GM23338 (cell line): ENCODE measurements at regions not wholly inside any gene's neighbourhood (a gene's known extent, or its start where the extent isn't known, plus 50 kb on each side); places are given as distances from the start of the nearest gene placed in this dataset.

Source experiments
- ATAC-seq: fragments of 200-7000 bp; cut with Tn5 transposase; 3 replicates; pipeline ENCODE4 v1.9.1; 2020
- DNase-seq: peaks from one replicate; pipeline ENCODE4 v3.0.0-alpha.2; 2015; ENCODE audit warnings: low spot score
- H2AFZ ChIP-seq: fragments of 200-600 bp; sonication (generic); 2 replicates; pipeline ENCODE4 v1.8.0; 2016; ENCODE audit warnings: antibody characterized with exemption, mild to moderate bottlenecking, moderate library complexity
- H3F3A ChIP-seq: fragments of 200-600 bp; sonication (generic); replicated peaks from 2 replicates; pipeline ENCODE4 v1.8.0; 2017; ENCODE audit warnings: antibody characterized with exemption, mixed run types, low read depth
- H3K27ac ChIP-seq: fragments of 200-600 bp; sonication (generic); 2 replicates; pipeline ENCODE4 v1.6.1; 2016; ENCODE audit warnings: low read depth
- H3K27me3 ChIP-seq: fragments of 200-600 bp; sonication (generic); 2 replicates; pipeline ENCODE4 v1.8.0; 2016; ENCODE audit warnings: mild to moderate bottlenecking, mixed run types, moderate library complexity; ENCODE audit not compliant: insufficient read depth
- H3K36me3 ChIP-seq: fragments of 200-600 bp; sonication (generic); 2 replicates; pipeline ENCODE4 v1.8.0; 2016; ENCODE audit warnings: mild to moderate bottlenecking; ENCODE audit not compliant: insufficient read depth
- H3K4me1 ChIP-seq: fragments of 200-600 bp; sonication (generic); 2 replicates; pipeline ENCODE4 v1.8.0; 2016; ENCODE audit warnings: mild to moderate bottlenecking, moderate library complexity; ENCODE audit not compliant: insufficient read depth
- H3K4me2 ChIP-seq: fragments of 200-600 bp; sonication (generic); 2 replicates; pipeline ENCODE4 v1.7.1; 2017; ENCODE audit warnings: mixed run types
- H3K4me3 ChIP-seq: fragments of 200-600 bp; sonication (generic); 2 replicates; pipeline ENCODE4 v1.6.1; 2016; ENCODE audit warnings: mixed run types
- H3K79me2 ChIP-seq: fragments of 200-600 bp; sonication (generic); replicated peaks from 2 replicates; pipeline ENCODE4 v1.8.0; 2017; ENCODE audit warnings: mild to moderate bottlenecking; ENCODE audit not compliant: insufficient read depth
- H3K9me2 ChIP-seq: fragments of 200-600 bp; sonication (generic); 2 replicates; pipeline ENCODE4 v1.8.0; 2017; ENCODE audit not compliant: insufficient read depth
- H4K20me1 ChIP-seq: fragments of 200-600 bp; sonication (generic); replicated peaks from 2 replicates; pipeline ENCODE4 v1.8.0; 2017; ENCODE audit warnings: mild to moderate bottlenecking; ENCODE audit not compliant: insufficient read depth
- H3K27ac Mint-ChIP-seq: 2 replicates; pipeline ENCODE4 v1.8.0; 2020; ENCODE audit warnings: inconsistent platforms, mild to moderate bottlenecking, moderate library complexity, mixed read lengths
- H3K27me3 Mint-ChIP-seq: 3 replicates; pipeline ENCODE4 v1.8.0; 2022; ENCODE audit warnings: low read depth, mild to moderate bottlenecking, moderate library complexity, mixed read lengths, inconsistent platforms; ENCODE audit not compliant: insufficient read depth, poor library complexity
- H3K36me3 Mint-ChIP-seq: 3 replicates; pipeline ENCODE4 v1.8.0; 2021; ENCODE audit warnings: low read depth, mild to moderate bottlenecking, inconsistent platforms, moderate library complexity, mixed read lengths
- H3K4me1 Mint-ChIP-seq: 3 replicates; pipeline ENCODE4 v1.8.0; 2020; ENCODE audit warnings: mild to moderate bottlenecking, inconsistent platforms, mixed read lengths
- H3K4me3 Mint-ChIP-seq: 3 replicates; pipeline ENCODE4 v1.8.0; 2021; ENCODE audit warnings: moderate library complexity, mild to moderate bottlenecking, inconsistent platforms, mixed read lengths
- H3K9me3 Mint-ChIP-seq: 3 replicates; pipeline ENCODE4 v1.8.0; 2020; ENCODE audit warnings: moderate library complexity, mild to moderate bottlenecking, inconsistent platforms, mixed read lengths
- CREB1 ChIP-seq: fragments of 250-450 bp; sonication (Bioruptor Pico); IDR thresholded peaks from 2 replicates; pipeline ENCODE4 v1.5.0; 2020; ENCODE audit warnings: low read depth, mild to moderate bottlenecking, moderate library complexity
- EZH2 ChIP-seq: fragments of 200-600 bp; sonication (generic); IDR thresholded peaks from one replicate; pipeline ENCODE4 v1.8.0; 2017; ENCODE audit warnings: antibody characterized with exemption, mild to moderate bottlenecking, low read depth; ENCODE audit not compliant: unreplicated experiment
- EZH2phosphoT487 ChIP-seq: fragments of 200-600 bp; sonication (generic); IDR thresholded peaks from one replicate; pipeline ENCODE4 v1.8.1; 2018; ENCODE audit warnings: antibody characterized with exemption; ENCODE audit not compliant: unreplicated experiment
- JUNB ChIP-seq: IDR thresholded peaks from one replicate; pipeline ENCODE4 v1.6.1; 2016; ENCODE audit warnings: antibody characterized with exemption; ENCODE audit not compliant: unreplicated experiment
- NANOG ChIP-seq: IDR thresholded peaks from 2 replicates; pipeline ENCODE4 v1.6.1; 2016; ENCODE audit warnings: antibody characterized with exemption, borderline replicate concordance
- POLR2AphosphoS5 ChIP-seq: IDR thresholded peaks from 2 replicates; pipeline ENCODE4 v1.6.1; 2016; ENCODE audit warnings: antibody characterized with exemption, low read depth
- STAT1 ChIP-seq: IDR thresholded peaks from one replicate; pipeline ENCODE4 v1.6.1; 2016; ENCODE audit warnings: antibody characterized with exemption; ENCODE audit not compliant: unreplicated experiment
- ZNF114 ChIP-seq: fragments of 250-450 bp; sonication (Bioruptor Pico); IDR thresholded peaks from 2 replicates; pipeline ENCODE4 v1.5.0; 2020; ENCODE audit warnings: mild to moderate bottlenecking, moderate library complexity
- ZNF331 ChIP-seq: fragments of 250-450 bp; sonication (Bioruptor Pico); IDR thresholded peaks from 2 replicates; pipeline ENCODE4 v1.5.0; 2020; ENCODE audit warnings: low read depth, mild to moderate bottlenecking, moderate library complexity
- TF ChIP-seq, protein P1 (sequence below): fragments of 250-450 bp; sonication (Bioruptor Pico); IDR thresholded peaks from 2 replicates; pipeline ENCODE4 v1.5.0; 2020; ENCODE audit warnings: mild to moderate bottlenecking, moderate library complexity
- TF ChIP-seq, protein P2 (sequence below): IDR thresholded peaks from one replicate; pipeline ENCODE4 v1.6.1; 2018; ENCODE audit warnings: antibody characterized with exemption; ENCODE audit not compliant: unreplicated experiment
- TF ChIP-seq, protein P3 (sequence below): IDR thresholded peaks from 2 replicates; pipeline ENCODE4 v1.6.1; 2016; ENCODE audit warnings: antibody characterized with exemption
- TF ChIP-seq, protein P4 (sequence below), 2 experiments: fragments of 200-600 bp in 1 of 2; sonication (generic) in 1 of 2; conservative IDR thresholded peaks; 2 replicates each; pipeline versions ENCODE4 v1.5.1 to v1.6.1; 2016 to 2017; ENCODE audit warnings: antibody characterized with exemption in 2 of 2, low read depth in 2 of 2, mild to moderate bottlenecking in 2 of 2, moderate library complexity in 1 of 2

DNA sequence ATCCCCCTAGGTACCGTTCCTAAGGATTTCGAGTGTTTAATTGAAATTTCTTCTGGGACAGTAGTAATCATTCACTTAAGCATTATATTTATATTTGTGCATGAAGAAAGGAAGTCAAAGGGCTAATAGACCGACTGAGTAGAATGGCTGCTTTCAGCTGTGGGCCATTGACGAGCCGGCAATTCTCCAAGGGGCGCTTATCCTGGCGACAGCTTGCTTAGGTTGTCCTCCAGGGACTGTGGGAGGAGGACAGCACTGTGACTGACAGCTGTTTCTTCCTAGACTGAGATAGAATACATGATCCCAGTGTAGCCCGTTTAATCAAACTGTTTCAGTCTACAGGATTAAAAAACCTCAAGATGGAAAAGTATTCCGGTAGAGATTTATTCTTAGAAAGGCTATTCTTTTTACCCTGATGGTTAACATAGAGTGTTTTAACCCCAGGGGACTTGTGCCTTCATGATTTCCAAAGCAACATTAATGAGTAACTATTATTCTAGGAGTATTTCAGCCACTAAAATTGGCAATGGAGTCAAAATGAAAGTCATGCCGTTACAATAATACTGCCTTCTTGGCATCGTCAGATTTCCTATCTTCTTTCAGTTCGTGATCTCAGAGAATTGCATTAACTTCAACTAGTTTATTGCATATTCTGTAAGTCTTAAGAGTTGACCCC lies 943.1 kb upstream of the WWC1 start:
- Histone ChIP-seq H2AFZ (no peak overlapping the region), H3K36me3 (no peaks in the 10 kb centered on the region), H3F3A (no peaks in the 10 kb centered on the region), H3K9me2 (no peaks in the 10 kb centered on the region), H3K27ac (no peak overlapping the region), H3K4me2 (no peak overlapping the region), H4K20me1 (no peaks in the 10 kb centered on the region), H3K79me2 (no peaks in the 10 kb centered on the region), H3K4me3 (no peak overlapping the region), H3K27me3 (no peaks in the 10 kb centered on the region), H3K4me1 (0 out of 2 replicates have a peak, but pooled peaks cover 9% of the 10 kb centered on the region)
- no peaks in the 10 kb centered on the region for H3K36me3 Mint-ChIP-seq
- ATAC-seq (no peak), DNase-seq (no peak)
- H3K27me3 Mint-ChIP-seq = no peaks in the 10 kb centered on the region
- H3K4me1 Mint-ChIP-seq = peaks cover 9% of the 10 kb centered on the region; the same call in 2 of the 3 replicates
- TF ChIP-seq NANOG = no peak
- TF ChIP-seq POLR2AphosphoS5 = no peak
- TF ChIP-seq STAT1 = no peak
- TF ChIP-seq, protein P1, sequence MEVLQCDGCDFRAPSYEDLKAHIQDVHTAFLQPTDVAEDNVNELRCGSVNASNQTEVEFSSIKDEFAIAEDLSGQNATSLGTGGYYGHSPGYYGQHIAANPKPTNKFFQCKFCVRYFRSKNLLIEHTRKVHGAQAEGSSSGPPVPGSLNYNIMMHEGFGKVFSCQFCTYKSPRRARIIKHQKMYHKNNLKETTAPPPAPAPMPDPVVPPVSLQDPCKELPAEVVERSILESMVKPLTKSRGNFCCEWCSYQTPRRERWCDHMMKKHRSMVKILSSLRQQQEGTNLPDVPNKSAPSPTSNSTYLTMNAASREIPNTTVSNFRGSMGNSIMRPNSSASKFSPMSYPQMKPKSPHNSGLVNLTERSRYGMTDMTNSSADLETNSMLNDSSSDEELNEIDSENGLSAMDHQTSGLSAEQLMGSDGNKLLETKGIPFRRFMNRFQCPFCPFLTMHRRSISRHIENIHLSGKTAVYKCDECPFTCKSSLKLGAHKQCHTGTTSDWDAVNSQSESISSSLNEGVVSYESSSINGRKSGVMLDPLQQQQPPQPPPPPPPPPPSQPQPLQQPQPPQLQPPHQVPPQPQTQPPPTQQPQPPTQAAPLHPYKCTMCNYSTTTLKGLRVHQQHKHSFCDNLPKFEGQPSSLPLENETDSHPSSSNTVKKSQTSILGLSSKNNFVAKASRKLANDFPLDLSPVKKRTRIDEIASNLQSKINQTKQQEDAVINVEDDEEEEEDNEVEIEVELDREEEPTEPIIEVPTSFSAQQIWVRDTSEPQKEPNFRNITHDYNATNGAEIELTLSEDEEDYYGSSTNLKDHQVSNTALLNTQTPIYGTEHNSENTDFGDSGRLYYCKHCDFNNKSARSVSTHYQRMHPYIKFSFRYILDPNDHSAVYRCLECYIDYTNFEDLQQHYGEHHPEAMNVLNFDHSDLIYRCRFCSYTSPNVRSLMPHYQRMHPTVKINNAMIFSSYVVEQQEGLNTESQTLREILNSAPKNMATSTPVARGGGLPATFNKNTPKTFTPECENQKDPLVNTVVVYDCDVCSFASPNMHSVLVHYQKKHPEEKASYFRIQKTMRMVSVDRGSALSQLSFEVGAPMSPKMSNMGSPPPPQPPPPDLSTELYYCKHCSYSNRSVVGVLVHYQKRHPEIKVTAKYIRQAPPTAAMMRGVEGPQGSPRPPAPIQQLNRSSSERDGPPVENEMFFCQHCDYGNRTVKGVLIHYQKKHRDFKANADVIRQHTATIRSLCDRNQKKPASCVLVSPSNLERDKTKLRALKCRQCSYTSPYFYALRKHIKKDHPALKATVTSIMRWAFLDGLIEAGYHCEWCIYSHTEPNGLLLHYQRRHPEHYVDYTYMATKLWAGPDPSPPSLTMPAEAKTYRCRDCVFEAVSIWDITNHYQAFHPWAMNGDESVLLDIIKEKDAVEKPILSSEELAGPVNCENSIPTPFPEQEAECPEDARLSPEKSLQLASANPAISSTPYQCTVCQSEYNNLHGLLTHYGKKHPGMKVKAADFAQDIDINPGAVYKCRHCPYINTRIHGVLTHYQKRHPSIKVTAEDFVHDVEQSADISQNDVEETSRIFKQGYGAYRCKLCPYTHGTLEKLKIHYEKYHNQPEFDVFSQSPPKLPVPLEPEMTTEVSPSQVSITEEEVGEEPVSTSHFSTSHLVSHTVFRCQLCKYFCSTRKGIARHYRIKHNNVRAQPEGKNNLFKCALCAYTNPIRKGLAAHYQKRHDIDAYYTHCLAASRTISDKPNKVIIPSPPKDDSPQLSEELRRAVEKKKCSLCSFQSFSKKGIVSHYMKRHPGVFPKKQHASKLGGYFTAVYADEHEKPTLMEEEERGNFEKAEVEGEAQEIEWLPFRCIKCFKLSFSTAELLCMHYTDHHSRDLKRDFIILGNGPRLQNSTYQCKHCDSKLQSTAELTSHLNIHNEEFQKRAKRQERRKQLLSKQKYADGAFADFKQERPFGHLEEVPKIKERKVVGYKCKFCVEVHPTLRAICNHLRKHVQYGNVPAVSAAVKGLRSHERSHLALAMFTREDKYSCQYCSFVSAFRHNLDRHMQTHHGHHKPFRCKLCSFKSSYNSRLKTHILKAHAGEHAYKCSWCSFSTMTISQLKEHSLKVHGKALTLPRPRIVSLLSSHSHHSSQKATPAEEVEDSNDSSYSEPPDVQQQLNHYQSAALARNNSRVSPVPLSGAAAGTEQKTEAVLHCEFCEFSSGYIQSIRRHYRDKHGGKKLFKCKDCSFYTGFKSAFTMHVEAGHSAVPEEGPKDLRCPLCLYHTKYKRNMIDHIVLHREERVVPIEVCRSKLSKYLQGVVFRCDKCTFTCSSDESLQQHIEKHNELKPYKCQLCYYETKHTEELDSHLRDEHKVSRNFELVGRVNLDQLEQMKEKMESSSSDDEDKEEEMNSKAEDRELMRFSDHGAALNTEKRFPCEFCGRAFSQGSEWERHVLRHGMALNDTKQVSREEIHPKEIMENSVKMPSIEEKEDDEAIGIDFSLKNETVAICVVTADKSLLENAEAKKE (CRISPR knock-in tag) = no peak
- no peak for TF ChIP-seq ZNF114
- TF ChIP-seq CREB1 (CRISPR knock-in tag) = no peak
- no peak for TF ChIP-seq JUNB
- TF ChIP-seq ZNF331 = no peak
- TF ChIP-seq, protein P2, sequence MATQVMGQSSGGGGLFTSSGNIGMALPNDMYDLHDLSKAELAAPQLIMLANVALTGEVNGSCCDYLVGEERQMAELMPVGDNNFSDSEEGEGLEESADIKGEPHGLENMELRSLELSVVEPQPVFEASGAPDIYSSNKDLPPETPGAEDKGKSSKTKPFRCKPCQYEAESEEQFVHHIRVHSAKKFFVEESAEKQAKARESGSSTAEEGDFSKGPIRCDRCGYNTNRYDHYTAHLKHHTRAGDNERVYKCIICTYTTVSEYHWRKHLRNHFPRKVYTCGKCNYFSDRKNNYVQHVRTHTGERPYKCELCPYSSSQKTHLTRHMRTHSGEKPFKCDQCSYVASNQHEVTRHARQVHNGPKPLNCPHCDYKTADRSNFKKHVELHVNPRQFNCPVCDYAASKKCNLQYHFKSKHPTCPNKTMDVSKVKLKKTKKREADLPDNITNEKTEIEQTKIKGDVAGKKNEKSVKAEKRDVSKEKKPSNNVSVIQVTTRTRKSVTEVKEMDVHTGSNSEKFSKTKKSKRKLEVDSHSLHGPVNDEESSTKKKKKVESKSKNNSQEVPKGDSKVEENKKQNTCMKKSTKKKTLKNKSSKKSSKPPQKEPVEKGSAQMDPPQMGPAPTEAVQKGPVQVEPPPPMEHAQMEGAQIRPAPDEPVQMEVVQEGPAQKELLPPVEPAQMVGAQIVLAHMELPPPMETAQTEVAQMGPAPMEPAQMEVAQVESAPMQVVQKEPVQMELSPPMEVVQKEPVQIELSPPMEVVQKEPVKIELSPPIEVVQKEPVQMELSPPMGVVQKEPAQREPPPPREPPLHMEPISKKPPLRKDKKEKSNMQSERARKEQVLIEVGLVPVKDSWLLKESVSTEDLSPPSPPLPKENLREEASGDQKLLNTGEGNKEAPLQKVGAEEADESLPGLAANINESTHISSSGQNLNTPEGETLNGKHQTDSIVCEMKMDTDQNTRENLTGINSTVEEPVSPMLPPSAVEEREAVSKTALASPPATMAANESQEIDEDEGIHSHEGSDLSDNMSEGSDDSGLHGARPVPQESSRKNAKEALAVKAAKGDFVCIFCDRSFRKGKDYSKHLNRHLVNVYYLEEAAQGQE = no peak
- no peak for TF ChIP-seq EZH2phosphoT487
- no peak for TF ChIP-seq EZH2
- TF ChIP-seq, protein P3, sequence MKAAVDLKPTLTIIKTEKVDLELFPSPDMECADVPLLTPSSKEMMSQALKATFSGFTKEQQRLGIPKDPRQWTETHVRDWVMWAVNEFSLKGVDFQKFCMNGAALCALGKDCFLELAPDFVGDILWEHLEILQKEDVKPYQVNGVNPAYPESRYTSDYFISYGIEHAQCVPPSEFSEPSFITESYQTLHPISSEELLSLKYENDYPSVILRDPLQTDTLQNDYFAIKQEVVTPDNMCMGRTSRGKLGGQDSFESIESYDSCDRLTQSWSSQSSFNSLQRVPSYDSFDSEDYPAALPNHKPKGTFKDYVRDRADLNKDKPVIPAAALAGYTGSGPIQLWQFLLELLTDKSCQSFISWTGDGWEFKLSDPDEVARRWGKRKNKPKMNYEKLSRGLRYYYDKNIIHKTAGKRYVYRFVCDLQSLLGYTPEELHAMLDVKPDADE = no peak
- TF ChIP-seq, protein P4, sequence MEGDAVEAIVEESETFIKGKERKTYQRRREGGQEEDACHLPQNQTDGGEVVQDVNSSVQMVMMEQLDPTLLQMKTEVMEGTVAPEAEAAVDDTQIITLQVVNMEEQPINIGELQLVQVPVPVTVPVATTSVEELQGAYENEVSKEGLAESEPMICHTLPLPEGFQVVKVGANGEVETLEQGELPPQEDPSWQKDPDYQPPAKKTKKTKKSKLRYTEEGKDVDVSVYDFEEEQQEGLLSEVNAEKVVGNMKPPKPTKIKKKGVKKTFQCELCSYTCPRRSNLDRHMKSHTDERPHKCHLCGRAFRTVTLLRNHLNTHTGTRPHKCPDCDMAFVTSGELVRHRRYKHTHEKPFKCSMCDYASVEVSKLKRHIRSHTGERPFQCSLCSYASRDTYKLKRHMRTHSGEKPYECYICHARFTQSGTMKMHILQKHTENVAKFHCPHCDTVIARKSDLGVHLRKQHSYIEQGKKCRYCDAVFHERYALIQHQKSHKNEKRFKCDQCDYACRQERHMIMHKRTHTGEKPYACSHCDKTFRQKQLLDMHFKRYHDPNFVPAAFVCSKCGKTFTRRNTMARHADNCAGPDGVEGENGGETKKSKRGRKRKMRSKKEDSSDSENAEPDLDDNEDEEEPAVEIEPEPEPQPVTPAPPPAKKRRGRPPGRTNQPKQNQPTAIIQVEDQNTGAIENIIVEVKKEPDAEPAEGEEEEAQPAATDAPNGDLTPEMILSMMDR (conservative IDR thresholded peaks at IDR 0.05; ENCODE audit: low read depth in 2 of 2) = no peak
- no peak overlapping the region for H3K4me3 Mint-ChIP-seq
- H3K9me3 Mint-ChIP-seq = no peaks in the 10 kb centered on the region
- H3K27ac Mint-ChIP-seq = no peak overlapping the region
